Colonic mucosa (tissue), 4 donors: ENCODE measurements at regions not wholly inside any gene's neighbourhood (a gene's known extent, or its start where the extent isn't known, plus 50 kb on each side); places are given as distances from the start of the nearest gene placed in this dataset.

Experiments used
- DNase-seq: peaks from one replicate; pipeline ENCODE4 v3.0.0-alpha.2; 2020
- H3K27ac ChIP-seq: fragments of 200-600 bp; one replicate; pipeline ENCODE4 v1.8.0; 2021
- H3K27me3 ChIP-seq: fragments of 200-600 bp; one replicate; pipeline ENCODE4 v1.8.0; 2021
- H3K36me3 ChIP-seq: fragments of 200-600 bp; one replicate; pipeline ENCODE4 v1.8.0; 2021
- H3K4me1 ChIP-seq: fragments of 200-600 bp; one replicate; pipeline ENCODE4 v1.8.0; 2021; ENCODE audit warnings: mild to moderate bottlenecking
- H3K4me3 ChIP-seq: fragments of 200-600 bp; one replicate; pipeline ENCODE4 v1.8.0; 2021
- H3K9ac ChIP-seq, 2 donors: one replicate each; pipeline ENCODE4 v1.7.0; 2013; ENCODE audit warnings: control low read depth in 2 of 2, low read depth in 2 of 2, low read length in 2 of 2
- H3K9me3 ChIP-seq: fragments of 200-600 bp; one replicate; pipeline ENCODE4 v1.8.0; 2021
- CTCF ChIP-seq: fragments of 200-600 bp; IDR thresholded peaks from one replicate; pipeline ENCODE4 v1.8.0; 2022; ENCODE audit warnings: antibody characterized with exemption, mild to moderate bottlenecking
- intact Hi-C: fragments of 100-400 bp; cut with DNase I; formaldehyde crosslinking; loops from one replicate; pipeline ENCODE4 v1.14.1; 2022
- donor health status: healthy.
- donor health status: DM: no; HTN: no; CAD: no.
- donor health status: DM: no; HTN: no; CAD: no.

GRCh38 chr17:52378860-52379259, 220.3 kb upstream of the CA10 start:
- Histone ChIP-seq H3K36me3 (no peaks in the 10 kb centered on the region), H3K27ac (no peak overlapping the region), H3K4me1 (no peaks in the 10 kb centered on the region), H3K4me3 (no peak overlapping the region), H3K27me3 (no peaks in the 10 kb centered on the region), H3K9ac (no peak overlapping the region), H3K9me3 (no peaks in the 10 kb centered on the region)
- TF ChIP-seq CTCF = no peak
- no peak for DNase-seq
- intact Hi-C loops = no loop called here

GRCh38 chr17:52376137-52376536, 217.6 kb upstream of the CA10 start:
- intact Hi-C loops = no loop called here
- no peaks in the 10 kb centered on the region for H3K27me3 ChIP-seq
- no peaks in the 10 kb centered on the region for H3K36me3 ChIP-seq
- H3K27ac ChIP-seq = no peak overlapping the region
- DNase-seq = no peak
- no peak overlapping the region for H3K9ac ChIP-seq
- H3K4me3 ChIP-seq = no peak overlapping the region
- no peaks in the 10 kb centered on the region for H3K9me3 ChIP-seq
- H3K4me1 ChIP-seq = no peaks in the 10 kb centered on the region
- no peak for TF ChIP-seq CTCF

- Histone ChIP-seq H3K27ac (no peak overlapping the region), H3K4me3 (no peak overlapping the region), H3K9ac (no peak overlapping the region), H3K9me3 (no peaks in the 10 kb centered on the region), H3K4me1 (no peaks in the 10 kb centered on the region), H3K27me3 (no peaks in the 10 kb centered on the region), H3K36me3 (no peaks in the 10 kb centered on the region)
- intact Hi-C loops = loop anchor here (10.0 kb wide), 1 partner anchor 384 kb away; no protein-coding TSS in a partner anchor
- DNase-seq = no peak
- no peak for TF ChIP-seq CTCF
Observed at GRCh38 chr17:52368886-52369285, 210.4 kb upstream of the CA10 start.

GRCh38 chr17:52357854-52358253, 199.3 kb upstream of the CA10 start:
- TF ChIP-seq CTCF = no peak
- no peaks in the 10 kb centered on the region for H3K36me3 ChIP-seq
- no peak overlapping the region for H3K9ac ChIP-seq
- no peak for DNase-seq
- no peaks in the 10 kb centered on the region for H3K27me3 ChIP-seq
- intact Hi-C loops = loop anchor here (10.0 kb wide), 1 partner anchor 63 kb away; no protein-coding TSS in a partner anchor
- H3K27ac ChIP-seq = no peak overlapping the region
- H3K4me1 ChIP-seq = no peaks in the 10 kb centered on the region
- H3K4me3 ChIP-seq = no peak overlapping the region
- no peaks in the 10 kb centered on the region for H3K9me3 ChIP-seq

GRCh38 chr17:52336796-52337195, 178.3 kb upstream of the CA10 start:
- no peaks in the 10 kb centered on the region for H3K36me3 ChIP-seq
- no peaks in the 10 kb centered on the region for H3K9me3 ChIP-seq
- TF ChIP-seq CTCF = no peak
- no peak overlapping the region for H3K9ac ChIP-seq
- H3K4me3 ChIP-seq = no peak overlapping the region
- H3K27ac ChIP-seq = no peak overlapping the region
- no peaks in the 10 kb centered on the region for H3K27me3 ChIP-seq
- intact Hi-C loops = no loop called here
- H3K4me1 ChIP-seq = no peaks in the 10 kb centered on the region
- no peak for DNase-seq

- intact Hi-C loops = no loop called here
- no peak overlapping the region for H3K9ac ChIP-seq
- H3K27me3 ChIP-seq = no peaks in the 10 kb centered on the region
- no peaks in the 10 kb centered on the region for H3K4me1 ChIP-seq
- no peak overlapping the region for H3K4me3 ChIP-seq
- no peaks in the 10 kb centered on the region for H3K9me3 ChIP-seq
- DNase-seq = no peak
- TF ChIP-seq CTCF = no peak
- no peak overlapping the region for H3K27ac ChIP-seq
- no peaks in the 10 kb centered on the region for H3K36me3 ChIP-seq
Observed at GRCh38 chr17:52306314-52306713, 147.8 kb upstream of the CA10 start.
